SK-N-SH treated with all-trans-retinoic acid at 6 μM for 48 hours (cell line): ENCODE measurements at regions not wholly inside any gene's neighbourhood (a gene's known extent, or its start where the extent isn't known, plus 50 kb on each side); places are given as distances from the start of the nearest gene placed in this dataset.

ENCODE experiments used
- ATAC-seq: fragments of 200-7000 bp; cut with Tn5 transposase; 3 replicates; pipeline ENCODE4 v1.9.1; 2020; ENCODE audit warnings: mild to moderate bottlenecking, moderate library complexity
- ARNTL ChIP-seq: fragments of 450-650 bp; formaldehyde crosslinking; IDR thresholded peaks from 2 replicates; pipeline ENCODE4 v1.5.0; 2020; ENCODE audit warnings: low read depth, mild to moderate bottlenecking, moderate library complexity, borderline replicate concordance
- BACH2 ChIP-seq: fragments of 250-450 bp; sonication (Bioruptor Pico); IDR thresholded peaks from 2 replicates; pipeline ENCODE4 v1.9.0; 2021; ENCODE audit warnings: mild to moderate bottlenecking, borderline replicate concordance
- CSDC2 ChIP-seq: fragments of 250-450 bp; sonication (Bioruptor Pico); IDR thresholded peaks from 2 replicates; pipeline ENCODE4 v1.5.0; 2020; ENCODE audit warnings: mild to moderate bottlenecking, moderate library complexity
- ESRRG ChIP-seq: fragments of 250-450 bp; sonication (Bioruptor Pico); IDR thresholded peaks from 2 replicates; pipeline ENCODE4 v1.6.1; 2021; ENCODE audit warnings: mild to moderate bottlenecking
- GLIS3 ChIP-seq: fragments of 250-450 bp; sonication (Bioruptor Pico); IDR thresholded peaks from 2 replicates; pipeline ENCODE4 v1.5.0; 2020; ENCODE audit warnings: mild to moderate bottlenecking, moderate library complexity
- ISL1 ChIP-seq: fragments of 250-450 bp; sonication (Bioruptor Pico); IDR thresholded peaks from 2 replicates; pipeline ENCODE4 v2.1.2; 2022; ENCODE audit warnings: mild to moderate bottlenecking, moderate library complexity
- OSR1 ChIP-seq: fragments of 250-450 bp; sonication (Bioruptor Pico); IDR thresholded peaks from 2 replicates; pipeline ENCODE4 v1.8.0; 2022; ENCODE audit warnings: moderate library complexity, mild to moderate bottlenecking, inconsistent platforms
- PPARA ChIP-seq: fragments of 250-450 bp; sonication (Bioruptor Pico); IDR thresholded peaks from 2 replicates; pipeline ENCODE4 v1.5.0; 2020; ENCODE audit warnings: mild to moderate bottlenecking, borderline replicate concordance
- TCF4 ChIP-seq: fragments of 250-450 bp; sonication (Bioruptor Pico); IDR thresholded peaks from 2 replicates; pipeline ENCODE4 v1.8.0; 2021; ENCODE audit warnings: mild to moderate bottlenecking, moderate library complexity, borderline replicate concordance
- ZC3H10 ChIP-seq: fragments of 250-450 bp; sonication (Bioruptor Pico); IDR thresholded peaks from 2 replicates; pipeline ENCODE4 v1.5.1; 2021; ENCODE audit warnings: mild to moderate bottlenecking, moderate library complexity
- ZNF70 ChIP-seq: fragments of 450-650 bp; formaldehyde crosslinking; IDR thresholded peaks from 2 replicates; pipeline ENCODE4 v1.5.0; 2020; ENCODE audit warnings: mild to moderate bottlenecking, moderate library complexity
- ZNF8 ChIP-seq: fragments of 450-650 bp; formaldehyde crosslinking; IDR thresholded peaks from 2 replicates; pipeline ENCODE4 v1.5.0; 2020; ENCODE audit warnings: mild to moderate bottlenecking, moderate library complexity
- TF ChIP-seq, protein P1 (sequence below): fragments of 250-450 bp; sonication (Bioruptor Pico); IDR thresholded peaks from 2 replicates; pipeline ENCODE4 v1.5.0; 2020; ENCODE audit warnings: mild to moderate bottlenecking, moderate library complexity
- TF ChIP-seq, protein P2 (sequence below): fragments of 250-450 bp; sonication (Bioruptor Pico); IDR thresholded peaks from 2 replicates; pipeline ENCODE4 v1.8.0; 2020; ENCODE audit warnings: mild to moderate bottlenecking, moderate library complexity, borderline replicate concordance
- TF ChIP-seq, protein P3 (sequence below): fragments of 250-450 bp; sonication (Bioruptor Pico); IDR thresholded peaks from 2 replicates; pipeline ENCODE4 v1.5.1; 2021; ENCODE audit warnings: mild to moderate bottlenecking, moderate library complexity

DNA sequence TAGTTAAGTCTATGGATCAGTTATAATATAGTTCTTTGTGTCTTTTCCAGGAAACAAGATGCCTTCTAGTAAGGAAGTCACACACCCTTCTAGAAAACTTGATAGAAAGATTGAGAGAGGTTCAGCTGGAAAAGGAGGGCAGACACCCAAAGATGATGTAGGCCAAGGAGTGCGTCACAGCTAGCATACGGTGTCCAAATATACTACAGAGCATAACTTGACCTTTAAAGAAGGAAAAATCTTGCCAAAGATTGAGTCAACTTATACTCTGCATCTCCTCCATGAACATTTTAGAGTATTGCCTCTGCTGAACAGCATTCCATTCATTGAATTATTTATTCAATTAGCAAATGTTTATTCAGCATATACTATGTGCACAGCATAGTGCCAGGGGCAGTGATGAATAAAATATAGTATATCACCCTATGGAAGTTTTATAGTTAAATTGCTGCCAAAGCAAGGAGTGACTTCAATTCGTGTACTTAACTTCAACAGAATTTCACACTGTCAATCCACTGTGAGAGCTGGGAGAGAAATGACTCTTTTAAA lies 51.9 kb upstream of the SLC6A14 start:
- ATAC-seq = no peak
- TF ChIP-seq GLIS3 (CRISPR knock-in tag) = no peak
- TF ChIP-seq PPARA (CRISPR knock-in tag) = no peak
- no peak for TF ChIP-seq ESRRG (CRISPR knock-in tag)
- TF ChIP-seq, protein P1, sequence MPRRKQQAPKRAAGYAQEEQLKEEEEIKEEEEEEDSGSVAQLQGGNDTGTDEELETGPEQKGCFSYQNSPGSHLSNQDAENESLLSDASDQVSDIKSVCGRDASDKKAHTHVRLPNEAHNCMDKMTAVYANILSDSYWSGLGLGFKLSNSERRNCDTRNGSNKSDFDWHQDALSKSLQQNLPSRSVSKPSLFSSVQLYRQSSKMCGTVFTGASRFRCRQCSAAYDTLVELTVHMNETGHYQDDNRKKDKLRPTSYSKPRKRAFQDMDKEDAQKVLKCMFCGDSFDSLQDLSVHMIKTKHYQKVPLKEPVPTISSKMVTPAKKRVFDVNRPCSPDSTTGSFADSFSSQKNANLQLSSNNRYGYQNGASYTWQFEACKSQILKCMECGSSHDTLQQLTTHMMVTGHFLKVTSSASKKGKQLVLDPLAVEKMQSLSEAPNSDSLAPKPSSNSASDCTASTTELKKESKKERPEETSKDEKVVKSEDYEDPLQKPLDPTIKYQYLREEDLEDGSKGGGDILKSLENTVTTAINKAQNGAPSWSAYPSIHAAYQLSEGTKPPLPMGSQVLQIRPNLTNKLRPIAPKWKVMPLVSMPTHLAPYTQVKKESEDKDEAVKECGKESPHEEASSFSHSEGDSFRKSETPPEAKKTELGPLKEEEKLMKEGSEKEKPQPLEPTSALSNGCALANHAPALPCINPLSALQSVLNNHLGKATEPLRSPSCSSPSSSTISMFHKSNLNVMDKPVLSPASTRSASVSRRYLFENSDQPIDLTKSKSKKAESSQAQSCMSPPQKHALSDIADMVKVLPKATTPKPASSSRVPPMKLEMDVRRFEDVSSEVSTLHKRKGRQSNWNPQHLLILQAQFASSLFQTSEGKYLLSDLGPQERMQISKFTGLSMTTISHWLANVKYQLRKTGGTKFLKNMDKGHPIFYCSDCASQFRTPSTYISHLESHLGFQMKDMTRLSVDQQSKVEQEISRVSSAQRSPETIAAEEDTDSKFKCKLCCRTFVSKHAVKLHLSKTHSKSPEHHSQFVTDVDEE = no peak
- no peak for TF ChIP-seq CSDC2
- TF ChIP-seq OSR1 (CRISPR knock-in tag) = no peak
- no peak for TF ChIP-seq ISL1
- TF ChIP-seq, protein P2, sequence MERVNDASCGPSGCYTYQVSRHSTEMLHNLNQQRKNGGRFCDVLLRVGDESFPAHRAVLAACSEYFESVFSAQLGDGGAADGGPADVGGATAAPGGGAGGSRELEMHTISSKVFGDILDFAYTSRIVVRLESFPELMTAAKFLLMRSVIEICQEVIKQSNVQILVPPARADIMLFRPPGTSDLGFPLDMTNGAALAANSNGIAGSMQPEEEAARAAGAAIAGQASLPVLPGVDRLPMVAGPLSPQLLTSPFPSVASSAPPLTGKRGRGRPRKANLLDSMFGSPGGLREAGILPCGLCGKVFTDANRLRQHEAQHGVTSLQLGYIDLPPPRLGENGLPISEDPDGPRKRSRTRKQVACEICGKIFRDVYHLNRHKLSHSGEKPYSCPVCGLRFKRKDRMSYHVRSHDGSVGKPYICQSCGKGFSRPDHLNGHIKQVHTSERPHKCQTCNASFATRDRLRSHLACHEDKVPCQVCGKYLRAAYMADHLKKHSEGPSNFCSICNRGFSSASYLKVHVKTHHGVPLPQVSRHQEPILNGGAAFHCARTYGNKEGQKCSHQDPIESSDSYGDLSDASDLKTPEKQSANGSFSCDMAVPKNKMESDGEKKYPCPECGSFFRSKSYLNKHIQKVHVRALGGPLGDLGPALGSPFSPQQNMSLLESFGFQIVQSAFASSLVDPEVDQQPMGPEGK (CRISPR knock-in tag) = no peak
- TF ChIP-seq, protein P3, sequence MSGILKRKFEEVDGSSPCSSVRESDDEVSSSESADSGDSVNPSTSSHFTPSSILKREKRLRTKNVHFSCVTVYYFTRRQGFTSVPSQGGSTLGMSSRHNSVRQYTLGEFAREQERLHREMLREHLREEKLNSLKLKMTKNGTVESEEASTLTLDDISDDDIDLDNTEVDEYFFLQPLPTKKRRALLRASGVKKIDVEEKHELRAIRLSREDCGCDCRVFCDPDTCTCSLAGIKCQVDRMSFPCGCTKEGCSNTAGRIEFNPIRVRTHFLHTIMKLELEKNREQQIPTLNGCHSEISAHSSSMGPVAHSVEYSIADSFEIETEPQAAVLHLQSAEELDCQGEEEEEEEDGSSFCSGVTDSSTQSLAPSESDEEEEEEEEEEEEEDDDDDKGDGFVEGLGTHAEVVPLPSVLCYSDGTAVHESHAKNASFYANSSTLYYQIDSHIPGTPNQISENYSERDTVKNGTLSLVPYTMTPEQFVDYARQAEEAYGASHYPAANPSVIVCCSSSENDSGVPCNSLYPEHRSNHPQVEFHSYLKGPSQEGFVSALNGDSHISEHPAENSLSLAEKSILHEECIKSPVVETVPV (CRISPR knock-in tag) = no peak
- no peak for TF ChIP-seq ZNF70 (CRISPR knock-in tag)
- TF ChIP-seq ARNTL = no peak
- no peak for TF ChIP-seq ZNF8 (CRISPR knock-in tag)
- no peak for TF ChIP-seq TCF4 (CRISPR knock-in tag)
- no peak for TF ChIP-seq ZC3H10 (CRISPR knock-in tag)
- TF ChIP-seq BACH2 (CRISPR knock-in tag) = no peak
- TF ChIP-seq, all 23 proteins: peak for 0
